Natural killer cell (primary cell): ENCODE measurements at regions not wholly inside any gene's neighbourhood (a gene's known extent, or its start where the extent isn't known, plus 50 kb on each side); places are given as distances from the start of the nearest gene placed in this dataset.
"Not testable (repeated sequence)": the region's sequence is repeated elsewhere in the genome, so short reads cannot be mapped to it uniquely, and the experiment has no call there.

Source experiments
- ATAC-seq, 3 donors: fragments of 150-1000 bp in 2 of 3; fragments of 200-7000 bp in 1 of 3; cut with Tn5 transposase; 1 replicate in 1 of 3; 2 replicates in 2 of 3; pipeline ENCODE4 v1.10.0; 2021; ENCODE audit warnings: mild to moderate bottlenecking in 2 of 3, moderate library complexity in 2 of 3
- DNase-seq, 2 donors: peaks; one replicate each; pipeline versions ENCODE4 v3.0.0 to v3.0.0-alpha.2; 2013 to 2021; ENCODE audit warnings: mixed read lengths in 1 of 2
- H3K27ac ChIP-seq: one replicate; pipeline ENCODE4 v1.5.1; 2013; ENCODE audit warnings: mild to moderate bottlenecking, low read length
- H3K27me3 ChIP-seq: one replicate; pipeline ENCODE4 v1.6.1; 2013; ENCODE audit warnings: low read length; ENCODE audit not compliant: control insufficient read depth, insufficient read depth
- H3K36me3 ChIP-seq: one replicate; pipeline ENCODE4 v1.6.1; 2013; ENCODE audit warnings: low read length; ENCODE audit not compliant: control insufficient read depth, insufficient read depth
- H3K4me1 ChIP-seq: one replicate; pipeline ENCODE4 v1.6.1; 2013; ENCODE audit warnings: low read length; ENCODE audit not compliant: control insufficient read depth, insufficient read depth
- H3K4me3 ChIP-seq: one replicate; pipeline ENCODE4 v1.5.1; 2013; ENCODE audit warnings: low read length
- H3K9me3 ChIP-seq: one replicate; pipeline ENCODE4 v1.6.1; 2013; ENCODE audit warnings: low read length; ENCODE audit not compliant: control insufficient read depth, insufficient read depth
- H3K27ac Mint-ChIP-seq, 2 donors: one replicate each; pipeline ENCODE4 v1.8.0; 2022; ENCODE audit warnings: mild to moderate bottlenecking in 2 of 2, mixed read lengths in 2 of 2, moderate library complexity in 1 of 2
- H3K27me3 Mint-ChIP-seq, 2 donors: one replicate each; pipeline ENCODE4 v1.8.0; 2022; ENCODE audit warnings: low read depth in 2 of 2, mixed read lengths in 2 of 2
- H3K36me3 Mint-ChIP-seq: one replicate; pipeline ENCODE4 v1.8.0; 2022; ENCODE audit warnings: mixed read lengths
- H3K4me1 Mint-ChIP-seq, 2 donors: one replicate each; pipeline ENCODE4 v1.8.0; 2022; ENCODE audit warnings: mixed read lengths in 2 of 2
- H3K4me3 Mint-ChIP-seq: one replicate; pipeline ENCODE4 v1.8.0; 2022; ENCODE audit warnings: mild to moderate bottlenecking, moderate library complexity, mixed read lengths
- H3K9me3 Mint-ChIP-seq, 2 donors: one replicate each; pipeline ENCODE4 v1.8.0; 2022; ENCODE audit warnings: mixed read lengths in 2 of 2
- WGBS: methylation state at CpG from one replicate; pipeline ENCODE4 v1.1.7; 2013; ENCODE audit warnings: missing lambda C conversion rate; ENCODE audit not compliant: insufficient coverage; 5-methylcytosine and 5-hydroxymethylcytosine counted together
- intact Hi-C: fragments of 100-400 bp; cut with micrococcal nuclease; formaldehyde crosslinking; loops from one replicate; pipeline ENCODE4 v1.14.2; 2022
- TF ChIP-seq, protein P1 (sequence below): fragments of 200-600 bp; IDR thresholded peaks from one replicate; pipeline ENCODE4 v1.8.0; 2022; ENCODE audit warnings: antibody characterized with exemption

GRCh38 chr6:56729719-56730118 lies 87.0 kb upstream of the DST start:
- H3K4me1 Mint-ChIP-seq, result no peaks in the 10 kb centered on the region
- H3K27ac Mint-ChIP-seq, result no peak overlapping the region
- Histone ChIP-seq H3K27me3 (no peaks in the 10 kb centered on the region), H3K4me1 (no peaks in the 10 kb centered on the region), H3K27ac (no peak overlapping the region), H3K9me3 (no peaks in the 10 kb centered on the region), H3K36me3 (no peaks in the 10 kb centered on the region), H3K4me3 (no peak overlapping the region)
- H3K27me3 Mint-ChIP-seq, result no peaks in the 10 kb centered on the region
- 57% methylated on average over 2 of the region's 3 CpGs for WGBS
- H3K4me3 Mint-ChIP-seq, result no peak overlapping the region
- DNase-seq, result no peak
- ATAC-seq, result no peak
- TF ChIP-seq, protein P1, sequence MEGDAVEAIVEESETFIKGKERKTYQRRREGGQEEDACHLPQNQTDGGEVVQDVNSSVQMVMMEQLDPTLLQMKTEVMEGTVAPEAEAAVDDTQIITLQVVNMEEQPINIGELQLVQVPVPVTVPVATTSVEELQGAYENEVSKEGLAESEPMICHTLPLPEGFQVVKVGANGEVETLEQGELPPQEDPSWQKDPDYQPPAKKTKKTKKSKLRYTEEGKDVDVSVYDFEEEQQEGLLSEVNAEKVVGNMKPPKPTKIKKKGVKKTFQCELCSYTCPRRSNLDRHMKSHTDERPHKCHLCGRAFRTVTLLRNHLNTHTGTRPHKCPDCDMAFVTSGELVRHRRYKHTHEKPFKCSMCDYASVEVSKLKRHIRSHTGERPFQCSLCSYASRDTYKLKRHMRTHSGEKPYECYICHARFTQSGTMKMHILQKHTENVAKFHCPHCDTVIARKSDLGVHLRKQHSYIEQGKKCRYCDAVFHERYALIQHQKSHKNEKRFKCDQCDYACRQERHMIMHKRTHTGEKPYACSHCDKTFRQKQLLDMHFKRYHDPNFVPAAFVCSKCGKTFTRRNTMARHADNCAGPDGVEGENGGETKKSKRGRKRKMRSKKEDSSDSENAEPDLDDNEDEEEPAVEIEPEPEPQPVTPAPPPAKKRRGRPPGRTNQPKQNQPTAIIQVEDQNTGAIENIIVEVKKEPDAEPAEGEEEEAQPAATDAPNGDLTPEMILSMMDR, result no peak
- intact Hi-C loops, result no loop called here
- no peaks in the 10 kb centered on the region for H3K36me3 Mint-ChIP-seq
- H3K9me3 Mint-ChIP-seq, result peaks cover 0 to 2% of the 10 kb centered on the region in 2 donors

GRCh38 chr6:56729166-56729565 lies 86.5 kb upstream of the DST start:
- H3K27me3 Mint-ChIP-seq, H3K27me3 ChIP-seq, ATAC-seq, H3K4me3 Mint-ChIP-seq, H3K36me3 Mint-ChIP-seq, DNase-seq, H3K27ac ChIP-seq, H3K27ac Mint-ChIP-seq, H3K9me3 Mint-ChIP-seq, intact Hi-C loops, H3K9me3 ChIP-seq, H3K36me3 ChIP-seq, H3K4me1 Mint-ChIP-seq, H3K4me3 ChIP-seq, H3K4me1 ChIP-seq: not testable (repeated sequence)
- WGBS, result 72% methylated on average over 10 of the region's 10 CpGs

GRCh38 chr6:56727097-56727850 lies 84.6 kb upstream of the DST start:
- intact Hi-C loops, result no loop called here
- ATAC-seq, result no peak
- Histone ChIP-seq H3K27ac (no peak overlapping the region), H3K9me3 (no peaks in the 10 kb centered on the region), H3K27me3 (no peaks in the 10 kb centered on the region), H3K4me3 (no peak overlapping the region), H3K36me3 (no peaks in the 10 kb centered on the region), H3K4me1 (no peaks in the 10 kb centered on the region)
- Mint-ChIP-seq H3K9me3 (no peaks in the 10 kb centered on the region), H3K4me3 (no peak overlapping the region), H3K27ac (no peak overlapping the region), H3K4me1 (no peaks in the 10 kb centered on the region), H3K27me3 (no peaks in the 10 kb centered on the region), H3K36me3 (no peaks in the 10 kb centered on the region)
- TF ChIP-seq, protein P1, result no peak
- DNase-seq, result no peak
- 95% methylated on average over 4 of the region's 4 CpGs for WGBS

DNA sequence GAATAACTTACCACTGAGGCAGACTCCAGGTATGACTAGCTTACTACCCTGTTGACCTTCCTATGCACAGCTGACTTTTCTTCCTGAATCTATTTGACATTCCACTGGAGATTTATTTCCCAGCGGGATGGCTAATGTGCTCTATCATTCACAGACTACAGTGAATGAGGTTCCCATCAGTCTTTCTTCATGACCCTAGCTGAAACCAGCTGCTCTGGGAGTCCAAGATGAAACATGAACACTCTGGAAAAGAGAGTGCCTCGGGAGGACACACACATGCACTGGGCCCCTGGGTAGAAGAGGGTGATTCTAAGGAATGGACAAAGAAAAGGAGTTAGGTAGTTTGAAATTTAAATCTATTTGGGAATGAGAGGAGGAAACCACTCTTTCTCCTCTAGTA lies 82.6 kb upstream of the DST start:
- Mint-ChIP-seq H3K4me1 (no peaks in the 10 kb centered on the region), H3K27me3 (no peaks in the 10 kb centered on the region), H3K9me3 (no peaks in the 10 kb centered on the region), H3K36me3 (no peaks in the 10 kb centered on the region), H3K27ac (no peak overlapping the region), H3K4me3 (no peak overlapping the region)
- Histone ChIP-seq H3K27me3 (no peaks in the 10 kb centered on the region), H3K4me3 (no peak overlapping the region), H3K36me3 (no peaks in the 10 kb centered on the region), H3K4me1 (no peaks in the 10 kb centered on the region), H3K27ac (no peak overlapping the region), H3K9me3 (no peaks in the 10 kb centered on the region)
- DNase-seq, result no peak
- TF ChIP-seq, protein P1, result no peak
- intact Hi-C loops, result no loop called here
- no peak for ATAC-seq
- 100% methylated on average over 2 of the region's 2 CpGs for WGBS
